Esophagus squamous epithelium (tissue), 5 donors: ENCODE measurements at regions not wholly inside any gene's neighbourhood (a gene's known extent, or its start where the extent isn't known, plus 50 kb on each side); places are given as distances from the start of the nearest gene placed in this dataset.

Experiments used
- DNase-seq: peaks from one replicate; lab custom pipeline; 2025; lab: John Stamatoyannopoulos, UW
- H3K27ac ChIP-seq, 4 donors: fragments of 200-600 bp; sonication (generic); one replicate each; pipeline ENCODE4 v1.5.1; 2016 to 2019; ENCODE audit warnings: mild to moderate bottlenecking in 1 of 4
- H3K27me3 ChIP-seq, 4 donors: fragments of 200-600 bp; sonication (generic); 1 replicate in 3 of 4; 2 replicates in 1 of 4; pipeline versions ENCODE4 v1.5.1 to v1.6.0; 2017 to 2021; ENCODE audit warnings: antibody characterized with exemption in 1 of 4
- H3K36me3 ChIP-seq, 3 donors: fragments of 200-600 bp; sonication (generic); one replicate each; pipeline ENCODE4 v1.5.1; 2016 to 2019
- H3K4me1 ChIP-seq, 3 donors: fragments of 200-600 bp; sonication (generic); one replicate each; pipeline ENCODE4 v1.5.1; 2017 to 2019
- H3K4me3 ChIP-seq, 4 donors: fragments of 200-600 bp; sonication (generic); 1 replicate in 3 of 4; 2 replicates in 1 of 4; pipeline ENCODE4 v1.5.1; 2016 to 2019; ENCODE audit warnings: mild to moderate bottlenecking in 2 of 4, moderate library complexity in 1 of 4
- H3K9me3 ChIP-seq, 3 donors: fragments of 200-600 bp; sonication (generic); one replicate each; pipeline ENCODE4 v1.5.1; 2016 to 2019
- CTCF ChIP-seq, 6 experiments: fragments of 450-650 bp in 4 of 6; fragments of 200-600 bp in 2 of 6; sonication (generic) in 2 of 6; IDR thresholded peaks; one replicate each; pipeline ENCODE4 v1.5.1; 2016 to 2019; ENCODE audit warnings: antibody characterized with exemption in 6 of 6, mild to moderate bottlenecking in 4 of 6, moderate library complexity in 4 of 6
- POLR2A ChIP-seq, 4 donors: fragments of 450-650 bp; IDR thresholded peaks; one replicate each; pipeline ENCODE4 v1.6.1; 2017; ENCODE audit warnings: antibody characterized with exemption in 4 of 4, mild to moderate bottlenecking in 4 of 4, moderate library complexity in 3 of 4
- WGBS, 2 donors: methylation state at CpG; one replicate each; pipeline ENCODE4 v1.1.5; 2018; 5-methylcytosine and 5-hydroxymethylcytosine counted together
- intact Hi-C: fragments of 100-400 bp; cut with DNase I; formaldehyde crosslinking; loops from one replicate; pipeline ENCODE4 v1.15.0; 2022
- donor health status: DM: yes; HTN: yes; CAD: no.

GRCh38 chr3:144151983-144152382, 180.4 kb downstream of the DIPK2A start:
- H3K4me1 ChIP-seq, result peaks cover 0 to 10% (median 0%) of the 10 kb centered on the region in 3 donors
- H3K4me3 ChIP-seq, result no peak overlapping the region
- TF ChIP-seq CTCF (IDR thresholded peaks at IDR 0.05), result no peak
- no peak for TF ChIP-seq POLR2A (IDR thresholded peaks at IDR 0.05)
- no peaks in the 10 kb centered on the region for H3K9me3 ChIP-seq
- H3K27me3 ChIP-seq, result no peaks in the 10 kb centered on the region
- no peak for DNase-seq
- H3K27ac ChIP-seq, result no peak overlapping the region
- WGBS, 2 donors, result 92 to 93% methylated on average over 3 of the region's 3 CpGs
- no peaks in the 10 kb centered on the region for H3K36me3 ChIP-seq
- intact Hi-C loops, result no loop called here

DNA sequence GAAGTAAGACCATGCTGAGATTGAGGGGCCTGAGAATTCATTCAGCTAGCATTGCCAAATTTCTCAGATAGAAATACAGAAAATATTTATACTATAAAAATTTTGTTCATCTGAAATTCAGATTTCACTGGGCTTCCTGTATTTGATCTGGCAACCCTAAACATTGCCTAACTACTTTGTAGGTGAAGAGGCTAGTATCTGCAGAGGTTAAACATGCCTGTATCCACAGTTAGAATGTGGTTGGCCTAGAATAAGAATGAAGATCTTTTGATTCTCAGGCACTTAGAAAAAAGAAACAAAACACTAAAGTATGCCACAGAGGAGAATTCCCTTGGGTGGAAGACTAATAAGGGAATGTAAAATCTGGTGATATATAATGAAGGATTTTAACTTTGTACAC, 189.0 kb downstream of the DIPK2A start:
- TF ChIP-seq POLR2A (IDR thresholded peaks at IDR 0.05) (no peak), CTCF (IDR thresholded peaks at IDR 0.05) (no peak)
- Histone ChIP-seq H3K4me1 (peaks cover 0 to 17% (median 0%) of the 10 kb centered on the region in 3 donors), H3K27ac (no peak overlapping the region), H3K4me3 (no peak overlapping the region), H3K27me3 (no peaks in the 10 kb centered on the region), H3K9me3 (peaks cover 0 to 7% (median 0%) of the 10 kb centered on the region in 3 donors), H3K36me3 (no peaks in the 10 kb centered on the region)
- intact Hi-C loops, result no loop called here
- no peak for DNase-seq

DNA sequence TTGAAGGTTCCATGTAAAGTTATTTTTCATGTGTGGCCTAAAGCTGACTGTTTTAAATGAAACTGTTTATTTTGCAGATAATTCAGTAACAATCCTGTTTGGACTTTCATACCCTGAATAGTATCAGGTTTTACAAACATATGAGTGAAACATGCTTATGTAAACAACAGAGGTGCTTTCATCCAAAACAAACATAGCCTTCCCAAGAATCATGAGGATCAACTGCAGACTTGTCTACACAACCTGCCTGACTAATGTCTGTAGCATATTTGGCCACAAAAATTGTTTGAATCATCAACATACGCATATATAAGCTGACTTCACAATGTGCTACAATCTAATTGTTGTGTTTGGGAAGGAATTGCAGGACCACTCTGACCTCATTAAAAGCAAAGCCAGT, 190.4 kb downstream of the DIPK2A start:
- Histone ChIP-seq H3K36me3 (no peaks in the 10 kb centered on the region), H3K27me3 (no peaks in the 10 kb centered on the region), H3K27ac (no peak overlapping the region), H3K4me3 (no peak overlapping the region), H3K4me1 (peaks cover 0 to 17% (median 0%) of the 10 kb centered on the region in 3 donors), H3K9me3 (peaks cover 0 to 7% (median 0%) of the 10 kb centered on the region in 3 donors)
- no peak for DNase-seq
- no peak for TF ChIP-seq CTCF (IDR thresholded peaks at IDR 0.05)
- TF ChIP-seq POLR2A (IDR thresholded peaks at IDR 0.05), result no peak
- intact Hi-C loops, result no loop called here
- WGBS, 2 donors, result 36 to 44% methylated on average over 1 of the region's 1 CpG

GRCh38 chr3:144164352-144164751, 192.7 kb downstream of the DIPK2A start:
- H3K9me3 ChIP-seq, result peaks cover 0 to 7% (median 0%) of the 10 kb centered on the region in 3 donors
- peaks cover 0 to 17% (median 0%) of the 10 kb centered on the region in 3 donors for H3K4me1 ChIP-seq
- DNase-seq, result no peak
- WGBS, 2 donors, result 73 to 77% methylated on average over 1 of the region's 1 CpG
- intact Hi-C loops, result no loop called here
- no peak overlapping the region for H3K27ac ChIP-seq
- no peaks in the 10 kb centered on the region for H3K27me3 ChIP-seq
- H3K4me3 ChIP-seq, result no peak overlapping the region
- no peaks in the 10 kb centered on the region for H3K36me3 ChIP-seq
- TF ChIP-seq POLR2A (IDR thresholded peaks at IDR 0.05) (no peak), CTCF (IDR thresholded peaks at IDR 0.05) (no peak)

- intact Hi-C loops, result no loop called here
- H3K9me3 ChIP-seq, result no peaks in the 10 kb centered on the region
- no peaks in the 10 kb centered on the region for H3K36me3 ChIP-seq
- no peak for TF ChIP-seq CTCF (IDR thresholded peaks at IDR 0.05)
- TF ChIP-seq POLR2A (IDR thresholded peaks at IDR 0.05), result no peak
- H3K27me3 ChIP-seq, result no peaks in the 10 kb centered on the region
- no peak for DNase-seq
- peaks cover 0 to 17% (median 0%) of the 10 kb centered on the region in 3 donors for H3K4me1 ChIP-seq
- H3K27ac ChIP-seq, result no peak overlapping the region
- 13 to 42% methylated on average over 2 of the region's 2 CpGs for WGBS, 2 donors
- no peak overlapping the region for H3K4me3 ChIP-seq
These were observed 193.9 kb downstream of the DIPK2A start for GRCh38 chr3:144165482-144165881.
